Neural progenitor cell (in vitro differentiated cells): ENCODE measurements at regions not wholly inside any gene's neighbourhood (a gene's known extent, or its start where the extent isn't known, plus 50 kb on each side); places are given as distances from the start of the nearest gene placed in this dataset.

Source experiments
- DNase-seq: peaks from one replicate; pipeline ENCODE4 v3.0.0-alpha.2; 2016; ENCODE audit warnings: low spot score
- H2AFZ ChIP-seq: fragments of 200-600 bp; sonication (generic); replicated peaks from 2 replicates; pipeline ENCODE4 v1.6.1; 2016; ENCODE audit warnings: antibody characterized with exemption
- H3F3A ChIP-seq: fragments of 200-600 bp; sonication (generic); 2 replicates; pipeline ENCODE4 v1.6.1; 2016; ENCODE audit warnings: antibody characterized with exemption, low read depth
- H3K27ac ChIP-seq: fragments of 200-600 bp; sonication (generic); 2 replicates; pipeline ENCODE4 v1.5.1; 2016; ENCODE audit warnings: mild to moderate bottlenecking
- H3K27me3 ChIP-seq: fragments of 200-600 bp; sonication (generic); 2 replicates; pipeline ENCODE4 v1.6.1; 2016; ENCODE audit warnings: mild to moderate bottlenecking, moderate library complexity
- H3K36me3 ChIP-seq: fragments of 200-600 bp; sonication (generic); 2 replicates; pipeline ENCODE4 v1.5.1; 2016
- H3K4me1 ChIP-seq: fragments of 200-600 bp; sonication (generic); 2 replicates; pipeline ENCODE4 v1.6.1; 2016; ENCODE audit warnings: mixed run types
- H3K4me2 ChIP-seq: fragments of 200-600 bp; sonication (generic); 2 replicates; pipeline ENCODE4 v1.6.1; 2016
- H3K4me3 ChIP-seq: fragments of 200-600 bp; sonication (generic); 2 replicates; pipeline ENCODE4 v1.5.1; 2016
- H3K79me2 ChIP-seq: fragments of 200-600 bp; sonication (generic); 2 replicates; pipeline ENCODE4 v1.6.1; 2016; ENCODE audit warnings: low read depth
- H3K9ac ChIP-seq: fragments of 200-600 bp; sonication (generic); 2 replicates; pipeline ENCODE4 v1.6.1; 2016
- H3K9me3 ChIP-seq: fragments of 200-600 bp; sonication (generic); 2 replicates; pipeline ENCODE4 v1.5.1; 2016; ENCODE audit warnings: low read depth
- H4K20me1 ChIP-seq: fragments of 200-600 bp; sonication (generic); 2 replicates; pipeline ENCODE4 v1.6.1; 2016; ENCODE audit warnings: low read depth
- H3K27ac Mint-ChIP-seq: 3 replicates; pipeline ENCODE4 v1.8.0; 2021; ENCODE audit warnings: mixed read lengths
- H3K27me3 Mint-ChIP-seq: 2 replicates; pipeline ENCODE4 v1.8.0; 2022; ENCODE audit warnings: low read depth, mild to moderate bottlenecking, inconsistent platforms, moderate library complexity, mixed read lengths; ENCODE audit not compliant: insufficient read depth
- H3K36me3 Mint-ChIP-seq: 3 replicates; pipeline ENCODE4 v1.8.0; 2021; ENCODE audit warnings: mixed read lengths
- H3K4me1 Mint-ChIP-seq: 3 replicates; pipeline ENCODE4 v1.8.0; 2021; ENCODE audit warnings: mixed read lengths
- H3K4me3 Mint-ChIP-seq: 3 replicates; pipeline ENCODE4 v1.8.0; 2021; ENCODE audit warnings: mild to moderate bottlenecking, moderate library complexity, mixed read lengths
- H3K9me3 Mint-ChIP-seq: 3 replicates; pipeline ENCODE4 v1.8.0; 2020; ENCODE audit warnings: mixed read lengths
- CTCF ChIP-seq: fragments of 200-600 bp; sonication (generic); IDR thresholded peaks from 2 replicates; pipeline ENCODE4 v1.5.1; 2017; ENCODE audit warnings: antibody characterized with exemption, mild to moderate bottlenecking
- EZH2 ChIP-seq: fragments of 200-600 bp; sonication (generic); IDR thresholded peaks from 2 replicates; pipeline ENCODE4 v1.6.1; 2017; ENCODE audit warnings: antibody characterized with exemption, mild to moderate bottlenecking, moderate library complexity
- EZH2phosphoT487 ChIP-seq: fragments of 200-600 bp; sonication (generic); IDR thresholded peaks from 2 replicates; pipeline ENCODE4 v1.6.1; 2017; ENCODE audit warnings: antibody characterized with exemption

DNA sequence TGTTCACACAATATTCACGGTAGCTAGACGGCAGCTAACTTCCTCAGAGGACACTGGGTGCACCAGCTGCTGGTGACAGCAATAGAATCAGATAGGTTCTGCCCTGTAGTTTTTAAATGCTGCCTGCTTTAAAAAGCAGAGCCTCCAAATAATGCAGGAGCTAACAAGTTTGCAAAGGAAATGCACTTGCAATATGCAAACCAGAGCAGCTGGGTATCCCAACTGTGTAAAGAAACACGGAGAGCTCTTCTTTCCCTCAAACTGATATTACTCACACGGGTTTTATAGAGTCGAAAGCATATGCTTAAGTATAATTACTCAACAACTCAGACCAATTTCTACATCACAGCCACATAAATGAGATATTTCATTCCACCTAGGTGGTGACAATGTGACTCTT, 432.7 kb downstream of the TFAP2A start:
- no peaks in the 10 kb centered on the region for H3F3A ChIP-seq
- Mint-ChIP-seq H3K27ac (no peak overlapping the region), H3K9me3 (peaks cover 2% of the 10 kb centered on the region), H3K4me3 (no peak overlapping the region), H3K36me3 (no peaks in the 10 kb centered on the region), H3K4me1 (no peaks in the 10 kb centered on the region), H3K27me3 (peaks cover 2% of the 10 kb centered on the region)
- no peaks in the 10 kb centered on the region for H4K20me1 ChIP-seq
- H3K27ac ChIP-seq, result no peak overlapping the region
- no peak overlapping the region for H3K4me3 ChIP-seq
- H3K27me3 ChIP-seq, result no peaks in the 10 kb centered on the region
- TF ChIP-seq EZH2phosphoT487 (no peak), CTCF (no peak), EZH2 (no peak)
- H3K4me1 ChIP-seq, result peaks cover 2% of the 10 kb centered on the region
- no peak overlapping the region for H2AFZ ChIP-seq
- DNase-seq, result no peak
- H3K9me3 ChIP-seq, result peaks cover 16% of the 10 kb centered on the region
- no peaks in the 10 kb centered on the region for H3K36me3 ChIP-seq
- no peak overlapping the region for H3K9ac ChIP-seq
- H3K79me2 ChIP-seq, result no peaks in the 10 kb centered on the region
- H3K4me2 ChIP-seq, result no peak overlapping the region

DNA sequence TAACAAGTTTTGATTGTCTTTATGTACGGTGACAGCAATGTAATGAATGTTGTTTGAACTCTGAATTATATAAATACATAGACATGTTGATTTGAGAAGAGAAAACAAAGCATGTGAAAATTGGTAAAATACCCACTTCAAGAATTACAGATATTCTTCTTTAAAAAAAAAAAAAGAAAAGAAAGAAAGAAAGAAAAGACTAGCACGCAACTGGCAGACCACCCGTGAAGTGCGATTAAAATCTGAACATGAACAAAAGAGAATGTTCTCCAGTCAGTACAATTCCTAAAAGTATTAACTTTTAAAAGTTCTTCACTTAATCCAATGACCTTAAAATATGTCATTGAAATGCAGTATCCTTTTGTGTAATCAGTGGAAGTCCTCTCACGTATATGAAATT, 434.9 kb downstream of the TFAP2A start:
- Histone ChIP-seq H3K4me3 (no peak overlapping the region), H3K9me3 (peaks cover 16% of the 10 kb centered on the region), H3K79me2 (no peaks in the 10 kb centered on the region), H3K36me3 (no peaks in the 10 kb centered on the region), H3K27ac (no peak overlapping the region), H3K4me2 (no peak overlapping the region), H2AFZ (no peak overlapping the region), H3F3A (no peaks in the 10 kb centered on the region), H3K9ac (no peak overlapping the region), H3K4me1 (peaks cover 5% of the 10 kb centered on the region), H4K20me1 (no peaks in the 10 kb centered on the region), H3K27me3 (no peaks in the 10 kb centered on the region)
- TF ChIP-seq EZH2 (no peak), EZH2phosphoT487 (no peak), CTCF (no peak)
- H3K9me3 Mint-ChIP-seq, result peaks cover 2% of the 10 kb centered on the region
- H3K27ac Mint-ChIP-seq, result no peak overlapping the region
- no peak overlapping the region for H3K4me3 Mint-ChIP-seq
- DNase-seq, result no peak
- no peaks in the 10 kb centered on the region for H3K4me1 Mint-ChIP-seq
- H3K27me3 Mint-ChIP-seq, result peaks cover 2% of the 10 kb centered on the region
- no peaks in the 10 kb centered on the region for H3K36me3 Mint-ChIP-seq

GRCh38 chr6:9978480-9978879, 436.4 kb downstream of the TFAP2A start:
- no peaks in the 10 kb centered on the region for H3K27me3 ChIP-seq
- Mint-ChIP-seq H3K4me1 (no peaks in the 10 kb centered on the region), H3K36me3 (no peaks in the 10 kb centered on the region), H3K27me3 (peaks cover 2% of the 10 kb centered on the region), H3K9me3 (no peaks in the 10 kb centered on the region), H3K27ac (no peak overlapping the region), H3K4me3 (no peak overlapping the region)
- no peak overlapping the region for H2AFZ ChIP-seq
- peaks cover 5% of the 10 kb centered on the region for H3K4me1 ChIP-seq
- no peaks in the 10 kb centered on the region for H4K20me1 ChIP-seq
- no peaks in the 10 kb centered on the region for H3F3A ChIP-seq
- H3K79me2 ChIP-seq, result no peaks in the 10 kb centered on the region
- no peak overlapping the region for H3K4me2 ChIP-seq
- H3K27ac ChIP-seq, result no peak overlapping the region
- no peak overlapping the region for H3K9ac ChIP-seq
- H3K9me3 ChIP-seq, result peaks cover 4% of the 10 kb centered on the region
- DNase-seq, result no peak
- no peak overlapping the region for H3K4me3 ChIP-seq
- TF ChIP-seq EZH2 (no peak), EZH2phosphoT487 (no peak), CTCF (no peak)
- H3K36me3 ChIP-seq, result no peaks in the 10 kb centered on the region

- Histone ChIP-seq H4K20me1 (no peaks in the 10 kb centered on the region), H3F3A (no peaks in the 10 kb centered on the region), H3K9ac (no peak overlapping the region), H2AFZ (no peak overlapping the region), H3K79me2 (no peaks in the 10 kb centered on the region), H3K36me3 (no peaks in the 10 kb centered on the region), H3K9me3 (no peaks in the 10 kb centered on the region), H3K4me3 (no peak overlapping the region), H3K4me1 (peaks cover 5% of the 10 kb centered on the region), H3K27ac (no peak overlapping the region), H3K27me3 (no peaks in the 10 kb centered on the region), H3K4me2 (no peak overlapping the region)
- H3K27ac Mint-ChIP-seq, result no peak overlapping the region
- no peaks in the 10 kb centered on the region for H3K9me3 Mint-ChIP-seq
- H3K4me1 Mint-ChIP-seq, result no peaks in the 10 kb centered on the region
- TF ChIP-seq EZH2phosphoT487 (no peak), CTCF (no peak), EZH2 (no peak)
- no peak overlapping the region for H3K4me3 Mint-ChIP-seq
- H3K36me3 Mint-ChIP-seq, result no peaks in the 10 kb centered on the region
- peaks cover 2% of the 10 kb centered on the region for H3K27me3 Mint-ChIP-seq
- DNase-seq, result no peak
Observed at GRCh38 chr6:9977411-9977810, 437.5 kb downstream of the TFAP2A start.
